OCI-LY7 (cell line): ENCODE measurements at regions not wholly inside any gene's neighbourhood (a gene's known extent, or its start where the extent isn't known, plus 50 kb on each side); places are given as distances from the start of the nearest gene placed in this dataset.

Experiments
- BruUV-seq: library from RNA; stranded (reverse); fragments of 400-500 nt; replicated peaks from 2 replicates; lab custom pipeline; 2021; lab: Mats Ljungman, UMichigan
- CTCF ChIA-PET: fragments of 300-600 bp; sonication (Branson Sonifier 250); formaldehyde crosslinking; loops from one replicate; lab custom pipeline; 2022; ENCODE audit warnings: antibody characterized with exemption; ENCODE audit not compliant: unreplicated experiment; lab: Charles Lee
- POLR2A ChIA-PET: fragments of 300-600 bp; sonication (Branson Sonifier 250); formaldehyde crosslinking; loops from one replicate; lab custom pipeline; 2022; ENCODE audit warnings: antibody characterized with exemption; lab: Charles Lee
- DNase-seq: peaks from one replicate; pipeline ENCODE4 v3.0.0-alpha.2; 2015; ENCODE audit warnings: low spot score
- H2AFZ ChIP-seq: fragments of 200-600 bp; sonication (generic), shearing (Covaris generic); 2 replicates; pipeline ENCODE4 v1.6.1; 2014; ENCODE audit warnings: mild to moderate bottlenecking, antibody characterized with exemption, low read length, moderate library complexity
- H3K27ac ChIP-seq: fragments of 200-600 bp; sonication (generic); 2 replicates; pipeline ENCODE4 v1.5.1; 2014; ENCODE audit warnings: mixed run types, low read depth, mild to moderate bottlenecking, moderate library complexity, low read length, inconsistent platforms; ENCODE audit not compliant: poor library complexity, severe bottlenecking
- H3K36me3 ChIP-seq: fragments of 200-600 bp; sonication (generic); 2 replicates; pipeline ENCODE4 v1.6.1; 2014; ENCODE audit warnings: mild to moderate bottlenecking, antibody characterized with exemption, low read length, moderate library complexity, mixed read lengths; ENCODE audit not compliant: insufficient read depth
- H3K4me1 ChIP-seq: fragments of 200-600 bp; sonication (generic); 2 replicates; pipeline ENCODE4 v1.5.1; 2014; ENCODE audit warnings: mild to moderate bottlenecking, low read length; ENCODE audit not compliant: insufficient read depth, poor library complexity, severe bottlenecking
- H3K4me2 ChIP-seq: fragments of 200-600 bp; sonication (generic); 2 replicates; pipeline ENCODE4 v1.6.1; 2014; ENCODE audit warnings: mild to moderate bottlenecking, low read length
- H3K4me3 ChIP-seq: fragments of 200-600 bp; sonication (generic); 2 replicates; pipeline ENCODE4 v1.5.1; 2014; ENCODE audit warnings: mild to moderate bottlenecking, low read depth, low read length; ENCODE audit not compliant: poor library complexity, severe bottlenecking
- H3K79me2 ChIP-seq: fragments of 200-600 bp; sonication (generic); 2 replicates; pipeline ENCODE4 v1.6.1; 2016; ENCODE audit warnings: low read depth, mild to moderate bottlenecking, low read length, moderate library complexity, mixed read lengths; ENCODE audit not compliant: insufficient read depth
- H3K9me2 ChIP-seq: fragments of 200-600 bp; sonication (generic); 2 replicates; pipeline ENCODE4 v1.6.1; 2016; ENCODE audit warnings: mild to moderate bottlenecking, low read length, mixed read lengths; ENCODE audit not compliant: insufficient read depth
- H3K9me3 ChIP-seq: fragments of 200-600 bp; sonication (generic); 2 replicates; pipeline ENCODE4 v1.6.1; 2014; ENCODE audit warnings: mild to moderate bottlenecking, mixed run types, low read length, mixed read lengths
- H4K20me1 ChIP-seq: fragments of 200-600 bp; sonication (generic); 2 replicates; pipeline ENCODE4 v1.6.1; 2014; ENCODE audit warnings: mild to moderate bottlenecking, antibody characterized with exemption, low read length, moderate library complexity, mixed read lengths; ENCODE audit not compliant: insufficient read depth
- EZH2phosphoT487 ChIP-seq: fragments of 200-600 bp; sonication (generic); IDR thresholded peaks from 2 replicates; pipeline ENCODE4 v1.6.1; 2018; ENCODE audit warnings: low read depth, borderline replicate concordance, mild to moderate bottlenecking, mixed run types, antibody characterized with exemption, low read length, moderate library complexity, mixed read lengths
- intact Hi-C: fragments of 100-400 bp; cut with micrococcal nuclease; formaldehyde crosslinking; loops from one replicate; pipeline ENCODE4 v1.10.0; 2022; ENCODE audit not compliant: unreplicated experiment
- TF ChIP-seq, protein P1 (sequence below): fragments of 200-600 bp; sonication (generic); conservative IDR thresholded peaks from 2 replicates; pipeline ENCODE4 v1.5.1; 2014; ENCODE audit warnings: mild to moderate bottlenecking, antibody characterized with exemption, low read length, moderate library complexity, mixed read lengths

DNA sequence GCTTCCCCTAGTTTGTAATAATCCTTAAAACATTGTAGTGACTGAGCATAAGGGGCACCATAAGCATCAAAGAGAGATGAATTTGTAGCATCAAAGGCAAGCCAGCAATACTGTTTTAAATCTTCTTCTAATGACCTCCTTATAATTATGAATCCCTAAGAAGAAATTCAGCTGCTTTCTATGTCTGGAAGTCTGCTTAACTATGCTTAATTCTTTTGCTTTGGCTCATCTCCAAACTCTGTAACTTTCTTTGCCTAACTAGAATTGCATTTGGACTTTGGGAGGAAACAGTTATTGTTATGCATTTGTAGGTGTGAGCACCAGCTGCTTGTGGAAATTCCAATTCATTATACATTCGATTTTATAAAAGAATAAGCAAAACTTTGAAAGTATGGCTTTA, 117.7 kb upstream of the SPATA16 start:
- intact Hi-C loops: no loop called here
- H3K4me2 ChIP-seq: no peak overlapping the region
- H3K27ac ChIP-seq: no peak overlapping the region
- no peaks in the 10 kb centered on the region for H3K9me2 ChIP-seq
- H3K4me1 ChIP-seq: no peaks in the 10 kb centered on the region
- TF ChIP-seq, protein P1, sequence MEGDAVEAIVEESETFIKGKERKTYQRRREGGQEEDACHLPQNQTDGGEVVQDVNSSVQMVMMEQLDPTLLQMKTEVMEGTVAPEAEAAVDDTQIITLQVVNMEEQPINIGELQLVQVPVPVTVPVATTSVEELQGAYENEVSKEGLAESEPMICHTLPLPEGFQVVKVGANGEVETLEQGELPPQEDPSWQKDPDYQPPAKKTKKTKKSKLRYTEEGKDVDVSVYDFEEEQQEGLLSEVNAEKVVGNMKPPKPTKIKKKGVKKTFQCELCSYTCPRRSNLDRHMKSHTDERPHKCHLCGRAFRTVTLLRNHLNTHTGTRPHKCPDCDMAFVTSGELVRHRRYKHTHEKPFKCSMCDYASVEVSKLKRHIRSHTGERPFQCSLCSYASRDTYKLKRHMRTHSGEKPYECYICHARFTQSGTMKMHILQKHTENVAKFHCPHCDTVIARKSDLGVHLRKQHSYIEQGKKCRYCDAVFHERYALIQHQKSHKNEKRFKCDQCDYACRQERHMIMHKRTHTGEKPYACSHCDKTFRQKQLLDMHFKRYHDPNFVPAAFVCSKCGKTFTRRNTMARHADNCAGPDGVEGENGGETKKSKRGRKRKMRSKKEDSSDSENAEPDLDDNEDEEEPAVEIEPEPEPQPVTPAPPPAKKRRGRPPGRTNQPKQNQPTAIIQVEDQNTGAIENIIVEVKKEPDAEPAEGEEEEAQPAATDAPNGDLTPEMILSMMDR: no peak
- TF ChIP-seq EZH2phosphoT487: no peak
- ChIA-PET CTCF (no interaction called here), POLR2A (no interaction called here)
- H4K20me1 ChIP-seq: no peaks in the 10 kb centered on the region
- no peaks in the 10 kb centered on the region for H3K36me3 ChIP-seq
- no peak overlapping the region for H2AFZ ChIP-seq
- BruUV-seq: no TSS peak
- H3K4me3 ChIP-seq: no peak overlapping the region
- no peaks in the 10 kb centered on the region for H3K79me2 ChIP-seq
- H3K9me3 ChIP-seq: no peaks in the 10 kb centered on the region
- no peak for DNase-seq

DNA sequence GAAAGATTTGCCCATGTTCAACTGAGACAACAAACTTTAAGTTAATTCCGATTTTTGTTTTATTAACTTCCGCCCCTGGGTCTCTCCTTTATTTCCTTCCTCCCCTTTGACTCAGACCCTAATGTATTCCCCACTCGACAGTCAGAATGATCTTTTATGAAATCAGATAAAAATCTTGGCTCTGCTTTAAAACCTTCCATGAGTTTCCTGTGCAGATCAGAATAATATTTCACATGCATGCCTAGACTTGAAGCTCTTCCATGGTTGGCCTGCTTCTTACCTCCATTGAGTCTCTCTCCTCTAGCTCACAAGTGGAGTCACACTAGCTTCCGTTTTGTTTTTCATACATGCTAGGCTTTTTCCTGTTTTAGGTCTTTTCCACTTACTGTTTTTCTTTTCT, 116.8 kb upstream of the SPATA16 start:
- intact Hi-C loops: no loop called here
- H3K9me3 ChIP-seq: no peaks in the 10 kb centered on the region
- H3K79me2 ChIP-seq: no peaks in the 10 kb centered on the region
- H3K27ac ChIP-seq: no peak overlapping the region
- no peaks in the 10 kb centered on the region for H3K36me3 ChIP-seq
- ChIA-PET CTCF (no interaction called here), POLR2A (no interaction called here)
- H3K4me2 ChIP-seq: no peak overlapping the region
- no peak overlapping the region for H2AFZ ChIP-seq
- no peaks in the 10 kb centered on the region for H3K9me2 ChIP-seq
- BruUV-seq: no TSS peak
- no peak for TF ChIP-seq EZH2phosphoT487
- TF ChIP-seq, protein P1: no peak
- H3K4me3 ChIP-seq: no peak overlapping the region
- H4K20me1 ChIP-seq: no peaks in the 10 kb centered on the region
- no peaks in the 10 kb centered on the region for H3K4me1 ChIP-seq
- DNase-seq: no peak

DNA sequence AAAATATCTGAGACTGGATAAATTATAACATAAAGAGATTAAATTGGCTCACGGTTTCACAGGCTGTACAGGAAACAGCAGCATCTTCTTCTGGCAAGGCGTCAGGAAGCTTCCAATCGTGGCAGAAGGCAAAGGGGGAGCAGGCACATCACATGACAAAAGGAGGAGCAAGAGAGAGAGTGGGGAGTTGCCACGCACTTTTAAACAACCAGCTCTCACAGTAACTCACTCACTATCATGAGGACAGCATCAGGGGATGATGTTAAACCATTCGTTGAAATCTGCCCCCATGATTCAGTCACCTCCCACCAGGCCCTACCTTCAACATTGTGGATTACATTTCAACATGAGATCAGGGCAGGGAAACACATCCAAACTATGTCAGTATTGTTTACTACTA, 114.5 kb upstream of the SPATA16 start:
- no peaks in the 10 kb centered on the region for H3K36me3 ChIP-seq
- ChIA-PET POLR2A (interaction anchor here (0.6 to 1.2 kb wide), 2 partner anchors 15 to 32 kb away, joined by 3 to 4 read pairs; no protein-coding TSS in a partner anchor), CTCF (no interaction called here)
- H3K4me1 ChIP-seq: no peaks in the 10 kb centered on the region
- H3K27ac ChIP-seq: no peak overlapping the region
- no peaks in the 10 kb centered on the region for H3K9me3 ChIP-seq
- no peaks in the 10 kb centered on the region for H3K9me2 ChIP-seq
- intact Hi-C loops: no loop called here
- no peaks in the 10 kb centered on the region for H3K79me2 ChIP-seq
- H3K4me3 ChIP-seq: no peak overlapping the region
- no peak for TF ChIP-seq EZH2phosphoT487
- TF ChIP-seq, protein P1: no peak
- no peak overlapping the region for H3K4me2 ChIP-seq
- BruUV-seq: no TSS peak
- no peaks in the 10 kb centered on the region for H4K20me1 ChIP-seq
- DNase-seq: no peak
- H2AFZ ChIP-seq: no peak overlapping the region
